ENCODE measurements at regions not wholly inside any gene's neighbourhood (a gene's known extent, or its start where the extent isn't known, plus 50 kb on each side); places are given as distances from the start of the nearest gene placed in this dataset.
"Not testable (repeated sequence)": the region's sequence is repeated elsewhere in the genome, so short reads cannot be mapped to it uniquely, and the experiment has no call there.

DNA sequence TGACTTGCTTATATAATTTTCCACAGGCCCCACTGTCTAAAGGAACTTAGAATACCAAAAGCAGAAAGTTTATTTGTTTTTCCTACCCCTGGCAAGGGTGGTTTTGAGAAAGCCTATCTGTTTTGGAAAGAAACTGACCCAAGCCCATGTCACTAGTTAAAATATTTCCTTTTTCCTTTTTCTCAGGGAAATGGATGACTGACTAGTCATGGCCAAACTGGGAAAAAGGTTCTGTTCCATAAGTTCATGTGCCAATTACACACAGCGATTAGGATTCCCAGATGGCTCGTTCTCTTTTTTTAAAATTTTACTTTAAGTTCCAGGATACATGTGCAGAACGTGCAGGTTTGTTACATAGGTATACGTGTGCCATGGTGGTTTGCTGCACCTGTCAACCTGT is 157.8 kb downstream of the IGLL1 start:
- TF ChIP-seq, protein P1, sequence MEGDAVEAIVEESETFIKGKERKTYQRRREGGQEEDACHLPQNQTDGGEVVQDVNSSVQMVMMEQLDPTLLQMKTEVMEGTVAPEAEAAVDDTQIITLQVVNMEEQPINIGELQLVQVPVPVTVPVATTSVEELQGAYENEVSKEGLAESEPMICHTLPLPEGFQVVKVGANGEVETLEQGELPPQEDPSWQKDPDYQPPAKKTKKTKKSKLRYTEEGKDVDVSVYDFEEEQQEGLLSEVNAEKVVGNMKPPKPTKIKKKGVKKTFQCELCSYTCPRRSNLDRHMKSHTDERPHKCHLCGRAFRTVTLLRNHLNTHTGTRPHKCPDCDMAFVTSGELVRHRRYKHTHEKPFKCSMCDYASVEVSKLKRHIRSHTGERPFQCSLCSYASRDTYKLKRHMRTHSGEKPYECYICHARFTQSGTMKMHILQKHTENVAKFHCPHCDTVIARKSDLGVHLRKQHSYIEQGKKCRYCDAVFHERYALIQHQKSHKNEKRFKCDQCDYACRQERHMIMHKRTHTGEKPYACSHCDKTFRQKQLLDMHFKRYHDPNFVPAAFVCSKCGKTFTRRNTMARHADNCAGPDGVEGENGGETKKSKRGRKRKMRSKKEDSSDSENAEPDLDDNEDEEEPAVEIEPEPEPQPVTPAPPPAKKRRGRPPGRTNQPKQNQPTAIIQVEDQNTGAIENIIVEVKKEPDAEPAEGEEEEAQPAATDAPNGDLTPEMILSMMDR (IDR thresholded peaks at IDR 0.05) = not testable (repeated sequence)
- TF ChIP-seq POLR2A (IDR thresholded peaks at IDR 0.05) = not testable (repeated sequence)
